HCT116 (cell line): ENCODE measurements at regions not wholly inside any gene's neighbourhood (a gene's known extent, or its start where the extent isn't known, plus 50 kb on each side); places are given as distances from the start of the nearest gene placed in this dataset.

Experiments used
- ATAC-seq: fragments of 200-7000 bp; cut with Tn5 transposase; 2 replicates; pipeline ENCODE4 v1.9.1; 2020; ENCODE audit warnings: mild to moderate bottlenecking, moderate library complexity
- BruUV-seq: library from RNA; stranded (reverse); fragments of 400-500 nt; replicated peaks from 2 replicates; lab custom pipeline; 2021; lab: Mats Ljungman, UMichigan
- CTCF ChIA-PET: fragments of 300-600 bp; sonication (Branson Sonifier 250); formaldehyde crosslinking; loops from one replicate; lab custom pipeline; 2021; ENCODE audit warnings: antibody characterized with exemption; lab: Charles Lee
- POLR2A ChIA-PET: fragments of 300-600, 350-600 bp; sonication (Branson Sonifier 250); formaldehyde crosslinking; loops from one replicate; lab custom pipeline; 2021; ENCODE audit warnings: antibody characterized with exemption; lab: Charles Lee
- RAD21 ChIA-PET, 2 experiments: fragments of 300-600 bp; sonication (Branson Sonifier 250); formaldehyde crosslinking; loops; one replicate each; lab custom pipeline; 2023; ENCODE audit warnings: low total read pairs in 2 of 2; ENCODE audit not compliant: uncharacterized antibody in 2 of 2, unreplicated experiment in 2 of 2, low non-redundant PET in 1 of 2; lab: Charles Lee
- DNase-seq: peaks from one replicate; pipeline ENCODE4 v3.0.0-alpha.2; 2010; ENCODE audit warnings: low read depth, low spot score
- H2AFZ ChIP-seq: fragments of 200-600 bp; shearing (Covaris generic), sonication (generic); 2 replicates; pipeline ENCODE4 v1.6.1; 2017; ENCODE audit warnings: low read depth, mixed run types, mixed read lengths, antibody characterized with exemption, low read length; ENCODE audit not compliant: poor library complexity, severe bottlenecking
- H3K27ac ChIP-seq: 2 replicates; pipeline ENCODE4 v1.5.1; 2012; ENCODE audit warnings: low read depth, low read length
- H3K27me3 ChIP-seq: fragments of 200-600 bp; sonication (generic); 2 replicates; pipeline ENCODE4 v1.6.1; 2016; ENCODE audit warnings: mixed run types, low read length, mixed read lengths; ENCODE audit not compliant: insufficient read depth
- H3K36me3 ChIP-seq, 2 experiments: fragments of 200-500 bp in 1 of 2; fragments of 200-600 bp in 1 of 2; sonication (Bioruptor generic) in 1 of 2; sonication (generic) in 1 of 2; 2 replicates each; pipeline versions ENCODE4 v1.5.1 to v1.6.1; 2014 to 2016; ENCODE audit warnings: low read length in 2 of 2, inconsistent platforms in 1 of 2, mixed read lengths in 1 of 2, mixed run types in 1 of 2; ENCODE audit not compliant: insufficient read depth in 2 of 2, control insufficient read depth in 1 of 2
- H3K4me1 ChIP-seq, 2 experiments: fragments of 200-600 bp in 1 of 2; sonication (generic) in 1 of 2; 2 replicates each; pipeline versions ENCODE4 v1.5.1 to v1.6.1; 2012 to 2017; ENCODE audit warnings: low read length in 2 of 2, inconsistent platforms in 1 of 2, mild to moderate bottlenecking in 1 of 2, mixed read lengths in 1 of 2, mixed run types in 1 of 2, moderate library complexity in 1 of 2; ENCODE audit not compliant: insufficient read depth in 2 of 2, control insufficient read depth in 1 of 2
- H3K4me2 ChIP-seq: fragments of 200-600 bp; sonication (generic); 2 replicates; pipeline ENCODE4 v1.6.1; 2017; ENCODE audit warnings: mixed run types, low read length, mixed read lengths
- H3K4me3 ChIP-seq, 2 experiments: fragments of 200-600 bp in 1 of 2; sonication (generic) in 1 of 2; replicated peaks in 1 of 2; 2 replicates each; pipeline ENCODE4 v1.5.1; 2011 to 2016; ENCODE audit warnings: low read length in 2 of 2, control low read depth in 1 of 2, low read depth in 1 of 2, mild to moderate bottlenecking in 1 of 2, mixed read lengths in 1 of 2, mixed run types in 1 of 2
- H3K79me2 ChIP-seq: fragments of 200-600 bp; sonication (generic); 2 replicates; pipeline ENCODE4 v1.6.1; 2017; ENCODE audit warnings: mild to moderate bottlenecking, mixed run types, low read length, moderate library complexity, mixed read lengths; ENCODE audit not compliant: insufficient read depth
- H3K9ac ChIP-seq: fragments of 200-600 bp; sonication (generic); 2 replicates; pipeline ENCODE4 v1.6.1; 2016; ENCODE audit warnings: low read length, mixed read lengths
- H3K9me2 ChIP-seq: fragments of 200-600 bp; sonication (generic), shearing (Covaris generic); 2 replicates; pipeline ENCODE4 v1.6.1; 2017; ENCODE audit warnings: mixed run types, mild to moderate bottlenecking, moderate library complexity; ENCODE audit not compliant: insufficient read depth
- H3K9me3 ChIP-seq, 2 experiments: fragments of 200-500 bp in 1 of 2; fragments of 200-600 bp in 1 of 2; sonication (Bioruptor generic) in 1 of 2; sonication (generic) in 1 of 2; 2 replicates each; pipeline ENCODE4 v1.6.1; 2014 to 2017; ENCODE audit warnings: low read length in 2 of 2, mixed read lengths in 2 of 2, inconsistent platforms in 1 of 2, low read depth in 1 of 2, mild to moderate bottlenecking in 1 of 2, mixed run types in 1 of 2, moderate library complexity in 1 of 2; ENCODE audit not compliant: control insufficient read depth in 1 of 2, insufficient read depth in 1 of 2
- H4K20me1 ChIP-seq: fragments of 200-600 bp; sonication (generic), shearing (Covaris generic); 2 replicates; pipeline ENCODE4 v1.6.1; 2017; ENCODE audit warnings: mixed run types, mild to moderate bottlenecking, moderate library complexity; ENCODE audit not compliant: insufficient read depth
- CBX3 ChIP-seq: IDR thresholded peaks from 2 replicates; pipeline ENCODE4 v1.6.1; 2012; ENCODE audit warnings: low read depth
- EGR1 ChIP-seq: IDR thresholded peaks from 2 replicates; pipeline ENCODE4 v1.6.1; 2012; ENCODE audit warnings: low read depth
- ELF1 ChIP-seq: IDR thresholded peaks from 2 replicates; pipeline ENCODE4 v1.6.1; 2012; ENCODE audit warnings: low read depth, borderline replicate concordance
- EZH2 ChIP-seq: fragments of 200-600 bp; sonication (generic); IDR thresholded peaks from 2 replicates; pipeline ENCODE4 v1.6.1; 2017; ENCODE audit warnings: antibody characterized with exemption, mixed run types
- EZH2phosphoT487 ChIP-seq: fragments of 200-600 bp; IDR thresholded peaks from 2 replicates; pipeline ENCODE4 v1.6.1; 2018; ENCODE audit warnings: antibody characterized with exemption, borderline replicate concordance
- FOSL1 ChIP-seq: IDR thresholded peaks from 2 replicates; pipeline ENCODE4 v1.6.1; 2012; ENCODE audit warnings: low read depth
- JUND ChIP-seq: IDR thresholded peaks from 2 replicates; pipeline ENCODE4 v1.6.1; 2012
- POLR2A ChIP-seq: IDR thresholded peaks from 2 replicates; pipeline ENCODE4 v1.7.0; 2011; ENCODE audit warnings: borderline replicate concordance; ENCODE audit not compliant: insufficient read depth, insufficient read length; ENCODE audit errors: extremely low read depth
- POLR2AphosphoS5 ChIP-seq: IDR thresholded peaks from 2 replicates; pipeline ENCODE4 v1.6.1; 2011; ENCODE audit warnings: mild to moderate bottlenecking, low read depth, low read length, moderate library complexity
- RAD21 ChIP-seq: IDR thresholded peaks from 2 replicates; pipeline ENCODE4 v1.6.1; 2012; ENCODE audit warnings: low read depth, mild to moderate bottlenecking
- SIN3A ChIP-seq: IDR thresholded peaks from 2 replicates; pipeline ENCODE4 v1.6.1; 2012; ENCODE audit warnings: low read depth
- SRF ChIP-seq: IDR thresholded peaks from 2 replicates; pipeline ENCODE4 v1.6.1; 2012; ENCODE audit warnings: low read depth
- TCF7L2 ChIP-seq: IDR thresholded peaks from 2 replicates; pipeline ENCODE4 v1.7.0; 2011; ENCODE audit warnings: borderline replicate concordance, inconsistent platforms; ENCODE audit not compliant: insufficient read depth, insufficient read length; ENCODE audit errors: extremely low read depth
- YY1 ChIP-seq: IDR thresholded peaks from 2 replicates; pipeline ENCODE4 v1.6.1; 2011; ENCODE audit warnings: low read length, low read depth, moderate library complexity, mild to moderate bottlenecking; ENCODE audit not compliant: insufficient replicate concordance; ENCODE audit errors: extremely low read depth
- ZFX ChIP-seq: fragments of 450-650 bp; IDR thresholded peaks from 2 replicates; pipeline ENCODE4 v1.6.1; 2017
- ZNF274 ChIP-seq: fragments of 200-500 bp; sonication (Bioruptor generic); IDR thresholded peaks from 2 replicates; pipeline ENCODE4 v1.6.1; 2014; ENCODE audit warnings: mild to moderate bottlenecking, low read depth, low read length, inconsistent platforms
- intact Hi-C: fragments of 100-400 bp; cut with micrococcal nuclease; formaldehyde crosslinking; loops from 2 replicates; pipeline ENCODE4 v1.10.0; 2022
- TF ChIP-seq, protein P1 (sequence below), 3 experiments: fragments of 200-600 bp in 1 of 3; sonication (generic) in 1 of 3; IDR thresholded peaks in 2 of 3; conservative IDR thresholded peaks in 1 of 3; 2 replicates each; pipeline ENCODE4 v1.5.1; 2012 to 2017; ENCODE audit warnings: low read depth in 2 of 3, low read length in 2 of 3, antibody characterized with exemption in 1 of 3, borderline replicate concordance in 1 of 3, control low read depth in 1 of 3, mild to moderate bottlenecking in 1 of 3, mixed read lengths in 1 of 3, mixed run types in 1 of 3, moderate library complexity in 1 of 3; ENCODE audit not compliant: insufficient read depth in 1 of 3
- TF ChIP-seq, protein P2 (sequence below): IDR thresholded peaks from 2 replicates; pipeline ENCODE4 v1.6.1; 2011; ENCODE audit warnings: mild to moderate bottlenecking, low read length, moderate library complexity; ENCODE audit not compliant: insufficient replicate concordance; ENCODE audit errors: extremely low read depth
- TF ChIP-seq, protein P3 (sequence below): IDR thresholded peaks from 2 replicates; pipeline ENCODE4 v1.6.1; 2012
- TF ChIP-seq, protein P4 (sequence below): IDR thresholded peaks from 2 replicates; pipeline ENCODE4 v1.6.1; 2012

DNA sequence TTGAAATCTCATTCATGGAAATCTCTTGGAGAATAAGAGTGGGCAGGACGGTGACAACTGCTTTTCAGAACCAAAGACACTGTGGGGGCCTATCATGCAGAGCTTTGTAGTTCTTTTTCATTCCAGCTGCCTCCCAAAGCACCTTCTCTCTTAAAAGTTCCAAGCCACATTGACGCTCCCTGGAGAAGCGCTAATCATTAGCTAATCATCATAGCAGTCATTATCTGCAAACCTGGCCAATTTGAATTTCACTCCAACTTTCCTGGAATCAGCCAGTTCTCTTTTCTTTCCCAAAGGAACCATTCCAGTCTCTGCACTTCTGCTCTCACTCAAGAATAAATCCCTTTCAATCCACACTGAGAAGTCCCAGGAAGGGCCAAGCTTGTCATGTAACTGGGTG is 1144.1 kb upstream of the IGFBP7 start:
- Histone ChIP-seq H3K4me3 (no peak overlapping the region), H3K4me2 (no peak overlapping the region), H3K9me2 (no peaks in the 10 kb centered on the region), H3K9me3 (peaks cover 9 to 30% of the 10 kb centered on the region in 2 experiments; a peak in 2 of 4 replicates), H2AFZ (no peak overlapping the region), H3K4me1 (no peaks in the 10 kb centered on the region), H3K36me3 (no peaks in the 10 kb centered on the region), H3K27me3 (no peaks in the 10 kb centered on the region), H4K20me1 (no peaks in the 10 kb centered on the region), H3K9ac (no peak overlapping the region), H3K79me2 (no peaks in the 10 kb centered on the region), H3K27ac (no peak overlapping the region)
- intact Hi-C loops, result no loop called here
- no TSS peak for BruUV-seq
- no peak for DNase-seq
- ChIA-PET RAD21 (no interaction called here), POLR2A (no interaction called here), CTCF (no interaction called here)
- ATAC-seq, result no peak
- TF ChIP-seq, protein P1, sequence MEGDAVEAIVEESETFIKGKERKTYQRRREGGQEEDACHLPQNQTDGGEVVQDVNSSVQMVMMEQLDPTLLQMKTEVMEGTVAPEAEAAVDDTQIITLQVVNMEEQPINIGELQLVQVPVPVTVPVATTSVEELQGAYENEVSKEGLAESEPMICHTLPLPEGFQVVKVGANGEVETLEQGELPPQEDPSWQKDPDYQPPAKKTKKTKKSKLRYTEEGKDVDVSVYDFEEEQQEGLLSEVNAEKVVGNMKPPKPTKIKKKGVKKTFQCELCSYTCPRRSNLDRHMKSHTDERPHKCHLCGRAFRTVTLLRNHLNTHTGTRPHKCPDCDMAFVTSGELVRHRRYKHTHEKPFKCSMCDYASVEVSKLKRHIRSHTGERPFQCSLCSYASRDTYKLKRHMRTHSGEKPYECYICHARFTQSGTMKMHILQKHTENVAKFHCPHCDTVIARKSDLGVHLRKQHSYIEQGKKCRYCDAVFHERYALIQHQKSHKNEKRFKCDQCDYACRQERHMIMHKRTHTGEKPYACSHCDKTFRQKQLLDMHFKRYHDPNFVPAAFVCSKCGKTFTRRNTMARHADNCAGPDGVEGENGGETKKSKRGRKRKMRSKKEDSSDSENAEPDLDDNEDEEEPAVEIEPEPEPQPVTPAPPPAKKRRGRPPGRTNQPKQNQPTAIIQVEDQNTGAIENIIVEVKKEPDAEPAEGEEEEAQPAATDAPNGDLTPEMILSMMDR (IDR thresholded peaks at IDR 0.05 in 2 of 3, conservative IDR thresholded peaks at IDR 0.05 in 1 of 3; ENCODE audit: borderline replicate concordance in 1 of 3, insufficient read depth in 1 of 3, low read depth in 2 of 3, low read length in 2 of 3), result no peak
- TF ChIP-seq ZNF274 (no peak), ELF1 (no peak), EGR1 (no peak), EZH2phosphoT487 (no peak), EZH2 (no peak), RAD21 (no peak), CBX3 (no peak), TCF7L2 (no peak), SRF (no peak), FOSL1 (no peak), JUND (no peak), SIN3A (no peak), YY1 (no peak), ZFX (no peak), POLR2AphosphoS5 (no peak), POLR2A (no peak)
- TF ChIP-seq, protein P2, sequence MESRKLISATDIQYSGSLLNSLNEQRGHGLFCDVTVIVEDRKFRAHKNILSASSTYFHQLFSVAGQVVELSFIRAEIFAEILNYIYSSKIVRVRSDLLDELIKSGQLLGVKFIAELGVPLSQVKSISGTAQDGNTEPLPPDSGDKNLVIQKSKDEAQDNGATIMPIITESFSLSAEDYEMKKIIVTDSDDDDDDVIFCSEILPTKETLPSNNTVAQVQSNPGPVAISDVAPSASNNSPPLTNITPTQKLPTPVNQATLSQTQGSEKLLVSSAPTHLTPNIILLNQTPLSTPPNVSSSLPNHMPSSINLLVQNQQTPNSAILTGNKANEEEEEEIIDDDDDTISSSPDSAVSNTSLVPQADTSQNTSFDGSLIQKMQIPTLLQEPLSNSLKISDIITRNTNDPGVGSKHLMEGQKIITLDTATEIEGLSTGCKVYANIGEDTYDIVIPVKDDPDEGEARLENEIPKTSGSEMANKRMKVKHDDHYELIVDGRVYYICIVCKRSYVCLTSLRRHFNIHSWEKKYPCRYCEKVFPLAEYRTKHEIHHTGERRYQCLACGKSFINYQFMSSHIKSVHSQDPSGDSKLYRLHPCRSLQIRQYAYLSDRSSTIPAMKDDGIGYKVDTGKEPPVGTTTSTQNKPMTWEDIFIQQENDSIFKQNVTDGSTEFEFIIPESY, result no peak
- TF ChIP-seq, protein P3, sequence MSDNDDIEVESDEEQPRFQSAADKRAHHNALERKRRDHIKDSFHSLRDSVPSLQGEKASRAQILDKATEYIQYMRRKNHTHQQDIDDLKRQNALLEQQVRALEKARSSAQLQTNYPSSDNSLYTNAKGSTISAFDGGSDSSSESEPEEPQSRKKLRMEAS, result no peak
- TF ChIP-seq, protein P4, sequence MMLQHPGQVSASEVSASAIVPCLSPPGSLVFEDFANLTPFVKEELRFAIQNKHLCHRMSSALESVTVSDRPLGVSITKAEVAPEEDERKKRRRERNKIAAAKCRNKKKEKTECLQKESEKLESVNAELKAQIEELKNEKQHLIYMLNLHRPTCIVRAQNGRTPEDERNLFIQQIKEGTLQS, result no peak
